Astrocyte of the hippocampus (primary cell): ENCODE measurements at regions not wholly inside any gene's neighbourhood (a gene's known extent, or its start where the extent isn't known, plus 50 kb on each side); places are given as distances from the start of the nearest gene placed in this dataset.

ENCODE experiments used
- DNase-seq: peaks from one replicate; pipeline ENCODE4 v3.0.0; 2011; ENCODE audit warnings: low read depth, low spot score

- DNase-seq, result no peak
These were observed 205.9 kb downstream of the C1D start for GRCh38 chr2:67856866-67857265.

GRCh38 chr2:67857836-67858235 is 205.0 kb downstream of the C1D start:
- no peak for DNase-seq

- DNase-seq, result no peak
These were observed 203.9 kb downstream of the C1D start for GRCh38 chr2:67858886-67859285.

- DNase-seq, result no peak
These were observed 196.9 kb downstream of the C1D start for GRCh38 chr2:67865917-67866316.

GRCh38 chr2:67867735-67868134 is 195.1 kb downstream of the C1D start:
- DNase-seq, result peak; percentile 63

- peak; percentile 87 for DNase-seq
These were observed 191.0 kb downstream of the C1D start for GRCh38 chr2:67871686-67872412.

- peak; percentile 14 for DNase-seq
These were observed 190.3 kb downstream of the C1D start for GRCh38 chr2:67872481-67872880.

GRCh38 chr2:67873916-67874315 is 188.9 kb downstream of the C1D start:
- no peak for DNase-seq

GRCh38 chr2:67876176-67876575 is 186.6 kb downstream of the C1D start:
- no peak for DNase-seq

- DNase-seq, result peak; percentile 28
These were observed 185.5 kb downstream of the C1D start for GRCh38 chr2:67877301-67877700.

GRCh38 chr2:67878743-67879142 is 184.1 kb downstream of the C1D start:
- no peak for DNase-seq

- peak; percentile 65 for DNase-seq
These were observed 183.1 kb downstream of the C1D start for GRCh38 chr2:67879586-67880290.

- DNase-seq, result peak; percentile 66
These were observed 182.5 kb downstream of the C1D start for GRCh38 chr2:67880291-67880761.

GRCh38 chr2:67881816-67882215 is 181.0 kb downstream of the C1D start:
- DNase-seq, result no peak

- DNase-seq, result no peak
These were observed 179.3 kb downstream of the C1D start for GRCh38 chr2:67883316-67884087.

- DNase-seq, result peak; percentile 47
These were observed 174.3 kb downstream of the C1D start for GRCh38 chr2:67888351-67889005.

- no peak for DNase-seq
These were observed 173.7 kb downstream of the C1D start for GRCh38 chr2:67889056-67889455.

GRCh38 chr2:67891642-67892041 is 171.2 kb downstream of the C1D start:
- no peak for DNase-seq

- DNase-seq, result no peak
These were observed 170.4 kb downstream of the C1D start for GRCh38 chr2:67892339-67892846.

- no peak for DNase-seq
These were observed 167.4 kb downstream of the C1D start for GRCh38 chr2:67895227-67895941.

- DNase-seq, result no peak
These were observed 166.7 kb downstream of the C1D start for GRCh38 chr2:67896076-67896475.
